GM10266 (cell line): ENCODE measurements at regions not wholly inside any gene's neighbourhood (a gene's known extent, or its start where the extent isn't known, plus 50 kb on each side); places are given as distances from the start of the nearest gene placed in this dataset.

Experiments
- DNase-seq: peaks from one replicate; pipeline ENCODE4 v3.0.0; 2012; ENCODE audit errors: extremely low spot score
- CTCF ChIP-seq: IDR thresholded peaks from 2 replicates; pipeline ENCODE4 v1.5.1; 2012; ENCODE audit warnings: mild to moderate bottlenecking, low read depth; ENCODE audit not compliant: control insufficient read depth, insufficient read depth; ENCODE audit errors: missing control alignments

GRCh38 chr16:59424714-59425273 is 690.7 kb upstream of the GOT2 start:
- no peak for TF ChIP-seq CTCF
- no peak for DNase-seq

- no peak for DNase-seq
- TF ChIP-seq CTCF = no peak
Observed at GRCh38 chr16:59411961-59412841, 678.1 kb upstream of the GOT2 start.

- no peak for TF ChIP-seq CTCF
- no peak for DNase-seq
Observed at GRCh38 chr16:59410451-59410850, 676.3 kb upstream of the GOT2 start.

- no peak for TF ChIP-seq CTCF
- no peak for DNase-seq
Observed at GRCh38 chr16:59405802-59406201, 671.7 kb upstream of the GOT2 start.

GRCh38 chr16:59404509-59404908 is 670.4 kb upstream of the GOT2 start:
- TF ChIP-seq CTCF = no peak

GRCh38 chr16:59400830-59401229 is 666.7 kb upstream of the GOT2 start:
- TF ChIP-seq CTCF = no peak
- DNase-seq = no peak

More at GRCh38 chr16:59404509-59404908, 670.4 kb upstream of the GOT2 start:
- no peak for DNase-seq

GRCh38 chr16:59397638-59398037 is 663.5 kb upstream of the GOT2 start:
- no peak for DNase-seq

More at GRCh38 chr16:59397638-59398037, 663.5 kb upstream of the GOT2 start:
- TF ChIP-seq CTCF = no peak
